NCI-H526 treated with DMSO at 0.1 percent for 48 hours (cell line): ENCODE measurements at regions not wholly inside any gene's neighbourhood (a gene's known extent, or its start where the extent isn't known, plus 50 kb on each side); places are given as distances from the start of the nearest gene placed in this dataset.

ENCODE experiments used
- DNase-seq: peaks from one replicate; lab custom pipeline; 2025; lab: John Stamatoyannopoulos, UW

DNA sequence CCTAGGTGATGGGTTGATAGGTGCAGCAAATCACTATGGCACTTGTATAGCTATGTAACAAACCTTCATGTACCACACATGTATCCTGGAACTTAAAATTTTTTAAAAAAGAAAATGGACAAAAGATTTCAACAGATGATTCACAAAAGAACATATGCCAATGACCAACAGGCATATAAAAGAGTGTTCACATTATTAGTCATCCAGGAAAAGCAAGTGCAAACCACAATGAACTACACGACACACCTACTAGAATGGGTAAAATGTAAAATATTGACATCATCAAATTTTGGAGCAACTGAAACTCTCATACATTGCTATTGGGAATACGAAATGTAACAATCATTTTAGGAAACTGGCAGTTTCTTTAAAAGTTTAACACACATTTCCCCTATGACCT, 109.9 kb downstream of the YIPF5 start:
- no peak for DNase-seq

DNA sequence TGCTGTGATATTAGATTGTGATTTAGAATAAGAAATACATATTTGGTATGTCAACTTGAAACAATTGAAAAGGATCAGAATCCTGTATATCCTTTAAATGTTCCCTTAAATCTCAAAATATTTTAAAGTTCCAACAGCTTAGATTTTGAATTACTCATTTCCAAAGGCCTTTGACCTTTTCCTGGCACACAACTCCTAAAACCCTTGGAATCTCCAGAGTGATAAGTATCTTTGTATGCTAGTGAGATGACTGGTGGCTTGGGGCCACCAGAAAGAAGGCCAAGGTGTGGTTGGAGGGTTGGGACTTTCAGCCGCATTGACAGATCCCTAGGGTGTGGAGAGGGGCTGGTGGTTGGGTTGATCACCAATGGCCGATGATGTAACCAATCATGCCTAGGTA, 104.7 kb downstream of the YIPF5 start:
- no peak for DNase-seq

- DNase-seq, result no peak
Observed at GRCh38 chr5:144072518-144072927, 97.9 kb downstream of the YIPF5 start.

DNA sequence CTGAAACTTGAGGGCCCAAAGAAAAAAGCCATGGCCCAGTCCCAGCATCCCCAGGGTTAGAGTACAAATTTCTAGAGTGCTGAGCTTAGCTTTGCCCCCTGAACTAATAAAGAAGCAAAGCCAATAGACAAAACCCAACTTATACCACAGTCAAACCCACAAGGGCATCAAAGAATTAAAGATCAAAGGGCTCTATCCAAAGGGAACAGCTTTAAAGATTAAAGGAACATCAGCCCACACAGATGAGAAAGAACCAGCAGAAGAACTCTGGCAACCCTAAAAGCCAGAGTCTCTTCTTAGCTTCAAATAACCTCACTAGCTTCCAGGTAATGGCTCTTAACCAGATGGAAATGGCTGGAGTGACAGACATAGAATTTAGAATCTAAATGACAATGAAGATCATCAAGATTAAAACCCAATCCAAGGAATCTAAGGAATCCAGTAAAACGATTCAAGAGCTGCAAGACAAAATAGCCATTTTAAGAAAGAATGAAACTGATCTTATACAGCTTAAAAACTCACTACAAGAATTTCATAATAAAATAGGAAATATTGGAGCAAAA, 93.9 kb downstream of the YIPF5 start:
- DNase-seq, result no peak

DNA sequence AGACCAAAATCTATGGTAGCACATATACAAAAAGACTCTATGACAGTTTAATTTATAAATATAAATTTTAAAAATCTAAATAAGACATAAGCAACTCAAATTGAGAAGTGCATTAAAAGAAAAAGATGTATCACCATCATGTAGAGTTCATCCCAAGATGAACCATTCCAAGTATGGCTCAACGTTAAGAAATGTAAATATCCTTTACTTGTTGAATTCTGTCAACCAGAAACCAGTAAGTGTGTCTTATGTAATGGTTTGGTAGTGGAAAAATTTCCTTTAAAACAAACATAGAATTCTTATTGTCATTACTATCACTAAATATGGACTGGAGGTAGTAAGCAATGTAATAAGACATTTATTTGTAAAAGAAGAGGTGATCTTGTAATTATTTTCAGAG, 87.3 kb downstream of the YIPF5 start:
- DNase-seq, result no peak

DNA sequence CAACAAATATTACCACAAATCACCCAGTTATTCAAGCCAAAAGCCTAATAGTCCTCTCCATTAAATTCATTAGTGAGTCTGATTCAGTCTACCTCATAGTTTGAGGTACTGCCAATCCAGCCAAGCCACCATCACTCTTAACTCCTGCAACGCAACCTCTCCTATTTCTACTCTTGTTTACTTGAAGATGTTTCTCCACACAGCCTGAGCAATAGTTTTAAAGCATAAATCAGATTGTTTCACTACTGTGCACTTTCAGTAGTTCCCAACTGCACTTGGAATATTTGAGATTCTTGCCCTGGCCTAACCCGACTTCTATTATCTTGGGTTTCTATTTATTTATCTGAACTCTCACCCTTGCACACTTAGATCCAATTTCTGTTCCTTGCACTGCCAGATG, 85.5 kb downstream of the YIPF5 start:
- no peak for DNase-seq

DNA sequence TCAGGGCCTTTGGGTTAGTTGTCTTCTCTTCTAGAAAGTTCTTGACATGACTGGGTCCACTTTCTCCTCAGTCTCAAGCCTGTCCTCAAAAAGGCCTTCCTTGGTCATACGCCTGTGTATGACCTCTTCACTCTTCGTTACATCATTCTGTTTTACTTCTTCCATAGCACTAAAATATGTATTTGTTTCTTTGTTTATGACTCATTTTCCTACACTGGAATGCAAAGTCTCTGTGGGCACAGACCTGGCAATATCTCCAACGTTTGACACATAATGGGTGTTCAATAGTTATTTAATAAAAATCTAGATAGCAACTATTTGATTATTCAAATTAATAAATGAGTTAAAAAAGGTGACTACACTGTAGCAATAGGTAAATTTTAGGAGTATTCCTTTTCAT, 85.1 kb downstream of the YIPF5 start:
- DNase-seq, result no peak

DNA sequence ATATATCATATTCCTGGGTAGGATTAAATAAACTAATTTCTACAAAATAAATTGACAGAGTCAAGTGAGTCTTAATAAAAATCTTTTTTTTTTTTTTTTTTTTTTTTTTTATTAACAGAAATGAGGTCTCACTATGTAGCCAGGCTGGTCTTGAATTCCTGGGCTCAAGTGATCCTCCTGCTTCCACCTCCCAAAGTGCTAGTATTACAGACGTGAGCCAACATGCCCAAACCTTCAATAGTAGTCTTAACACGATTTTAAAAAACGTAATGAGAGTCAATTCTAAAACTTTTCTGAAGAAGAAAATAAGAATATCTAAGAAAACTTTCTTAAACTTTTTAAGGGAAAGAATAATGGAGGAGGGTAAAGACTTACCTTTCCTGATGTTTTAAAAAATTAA, 84.2 kb downstream of the YIPF5 start:
- no peak for DNase-seq

- no peak for DNase-seq
Observed at GRCh38 chr5:144087576-144087975, 82.9 kb downstream of the YIPF5 start.

DNA sequence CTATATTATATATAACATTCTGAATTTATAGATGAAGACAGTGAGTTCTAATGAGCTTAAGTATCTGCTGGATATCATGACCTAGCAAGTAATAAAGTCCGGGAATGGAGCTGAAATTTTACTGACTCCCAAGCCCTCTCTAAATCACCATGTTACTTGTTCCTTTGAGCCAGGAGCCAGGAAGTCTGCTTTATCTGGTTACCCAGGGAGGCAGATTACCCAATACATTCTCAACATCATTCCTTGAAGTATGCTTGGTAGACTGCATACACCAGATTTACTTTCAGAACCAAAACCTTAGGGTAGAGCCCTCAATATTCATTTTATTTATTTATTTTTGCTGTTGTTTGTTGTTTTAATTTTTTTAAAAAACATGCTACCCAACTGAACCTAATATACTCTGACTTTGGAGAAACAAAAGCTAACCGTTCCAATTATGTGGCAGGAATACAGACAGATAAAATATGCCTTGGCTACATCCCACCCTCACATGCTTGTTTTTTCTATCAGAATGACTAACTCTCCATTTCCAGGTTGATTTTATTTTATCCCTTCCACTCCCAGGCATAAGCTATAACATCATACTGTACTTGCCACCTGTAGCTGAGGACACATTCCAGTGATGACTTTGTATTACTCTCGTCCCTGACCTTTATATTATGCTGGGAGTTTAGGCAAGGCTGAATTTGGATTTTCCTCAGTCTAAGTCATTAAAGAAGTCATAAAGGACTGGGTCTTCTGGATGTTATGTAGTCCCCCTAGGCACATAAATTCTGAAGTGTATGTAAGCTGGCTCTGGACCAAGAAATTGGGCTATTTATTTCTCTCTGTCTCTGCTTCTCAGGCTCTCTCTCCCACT, 82.0 kb downstream of the YIPF5 start:
- no peak for DNase-seq

DNA sequence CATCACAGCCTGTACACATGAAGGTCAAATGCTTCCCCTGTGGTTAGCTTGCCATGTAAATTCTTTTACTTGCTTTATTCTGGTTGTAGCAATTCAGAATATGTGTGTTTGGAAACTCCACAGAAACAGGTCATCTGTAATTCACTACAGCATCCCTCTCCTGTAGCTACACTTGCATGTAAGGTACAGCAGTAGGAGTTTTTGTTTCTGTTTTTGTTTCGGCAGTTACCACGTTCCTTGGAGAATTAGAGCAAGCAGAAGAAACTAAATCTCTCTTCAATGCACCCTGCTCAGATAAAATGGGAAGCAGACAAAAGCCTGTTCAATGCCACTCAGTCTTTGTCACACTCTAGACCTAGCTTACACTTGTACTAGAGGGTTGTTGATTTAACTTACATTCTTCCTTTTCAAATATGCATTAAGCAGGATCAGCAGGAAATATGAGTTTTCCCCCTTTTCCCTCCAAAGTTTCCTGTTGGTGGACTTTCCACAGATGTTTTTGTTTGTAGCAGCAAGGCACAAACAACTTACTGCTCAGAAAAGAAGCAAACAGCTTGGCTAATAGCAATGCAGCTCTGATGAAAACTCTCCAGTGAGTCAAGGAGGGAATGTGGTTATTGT, 80.9 kb downstream of the YIPF5 start:
- DNase-seq, result no peak

- no peak for DNase-seq
Observed at GRCh38 chr5:144092508-144092907, 78.0 kb downstream of the YIPF5 start.

- no peak for DNase-seq
Observed at GRCh38 chr5:144093400-144093799, 77.1 kb downstream of the YIPF5 start.

- DNase-seq, result no peak
Observed at GRCh38 chr5:144093868-144094267, 76.6 kb downstream of the YIPF5 start.

DNA sequence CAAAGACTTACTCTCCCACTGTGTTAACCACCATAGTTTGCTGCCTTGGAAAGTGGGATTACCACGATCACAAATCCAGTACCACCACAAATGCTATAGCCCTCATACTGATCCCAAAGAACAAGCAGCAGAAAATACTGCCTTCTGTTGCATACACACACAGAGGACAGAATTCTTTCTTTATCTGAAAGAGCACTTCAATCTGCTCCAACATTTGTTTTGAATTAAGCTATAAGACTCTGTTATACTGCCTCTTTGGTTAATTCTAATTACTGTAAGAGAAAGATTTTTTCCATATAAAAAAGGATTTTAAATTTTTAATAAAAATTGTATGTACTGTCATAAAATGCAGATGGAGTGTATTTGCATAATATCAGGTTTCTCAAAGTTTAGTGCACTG, 69.8 kb downstream of the YIPF5 start:
- DNase-seq, result no peak

DNA sequence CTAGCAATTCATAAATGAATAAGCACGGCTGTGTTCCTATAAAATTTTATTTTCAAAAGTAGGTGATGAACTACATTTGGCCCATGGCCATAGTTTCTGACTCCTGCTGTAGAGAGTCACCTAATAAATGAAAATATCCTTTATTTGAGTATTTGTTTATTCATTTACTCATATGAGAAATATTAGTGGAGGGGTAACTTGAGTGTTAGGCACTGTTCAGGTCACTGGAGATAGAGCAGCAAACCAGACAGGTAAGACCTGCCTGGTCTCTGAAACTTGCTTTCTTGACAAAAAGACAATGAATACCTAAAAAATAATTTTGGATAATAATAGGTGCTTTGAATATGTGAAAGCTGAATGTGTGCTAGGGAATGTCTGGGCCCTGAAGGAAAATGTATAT, 68.8 kb downstream of the YIPF5 start:
- DNase-seq, result no peak

DNA sequence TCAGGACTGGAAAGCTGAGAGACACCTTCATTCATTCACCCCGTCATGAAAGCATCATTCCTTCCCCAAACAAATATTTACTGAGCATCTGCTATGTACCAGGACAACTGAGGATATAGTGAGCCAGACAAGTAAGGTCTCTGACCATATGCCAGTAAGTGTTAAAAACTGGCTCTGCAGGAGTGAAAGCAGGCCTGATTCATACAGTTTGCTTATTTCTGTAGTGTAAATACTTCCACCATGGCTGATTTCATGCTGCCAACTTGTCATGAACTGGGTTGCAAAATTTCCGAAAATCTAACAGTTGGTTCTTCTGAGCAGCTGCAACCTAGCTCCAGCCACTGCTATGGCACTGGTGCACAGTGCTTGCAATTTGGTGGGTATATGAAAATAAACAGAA, 68.1 kb downstream of the YIPF5 start:
- no peak for DNase-seq

DNA sequence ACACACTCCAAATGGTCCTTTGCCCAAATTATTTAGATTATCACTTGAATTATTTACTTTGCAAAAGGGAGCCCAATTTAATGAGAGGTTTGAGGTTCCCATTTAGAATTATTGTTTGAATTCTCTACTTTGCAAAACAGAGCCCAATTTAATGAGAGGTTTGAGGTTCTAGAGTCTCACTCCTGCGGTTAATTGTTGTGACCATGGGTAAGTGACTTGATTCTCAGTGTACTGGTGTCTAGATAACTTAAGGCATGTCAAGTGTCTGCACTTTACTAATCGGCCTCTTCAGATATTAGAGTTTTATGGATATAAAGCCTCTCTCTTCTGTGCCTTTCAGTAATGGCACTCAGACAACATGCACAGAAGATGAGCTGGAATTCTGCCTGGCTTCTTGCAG, 67.5 kb downstream of the YIPF5 start:
- no peak for DNase-seq

DNA sequence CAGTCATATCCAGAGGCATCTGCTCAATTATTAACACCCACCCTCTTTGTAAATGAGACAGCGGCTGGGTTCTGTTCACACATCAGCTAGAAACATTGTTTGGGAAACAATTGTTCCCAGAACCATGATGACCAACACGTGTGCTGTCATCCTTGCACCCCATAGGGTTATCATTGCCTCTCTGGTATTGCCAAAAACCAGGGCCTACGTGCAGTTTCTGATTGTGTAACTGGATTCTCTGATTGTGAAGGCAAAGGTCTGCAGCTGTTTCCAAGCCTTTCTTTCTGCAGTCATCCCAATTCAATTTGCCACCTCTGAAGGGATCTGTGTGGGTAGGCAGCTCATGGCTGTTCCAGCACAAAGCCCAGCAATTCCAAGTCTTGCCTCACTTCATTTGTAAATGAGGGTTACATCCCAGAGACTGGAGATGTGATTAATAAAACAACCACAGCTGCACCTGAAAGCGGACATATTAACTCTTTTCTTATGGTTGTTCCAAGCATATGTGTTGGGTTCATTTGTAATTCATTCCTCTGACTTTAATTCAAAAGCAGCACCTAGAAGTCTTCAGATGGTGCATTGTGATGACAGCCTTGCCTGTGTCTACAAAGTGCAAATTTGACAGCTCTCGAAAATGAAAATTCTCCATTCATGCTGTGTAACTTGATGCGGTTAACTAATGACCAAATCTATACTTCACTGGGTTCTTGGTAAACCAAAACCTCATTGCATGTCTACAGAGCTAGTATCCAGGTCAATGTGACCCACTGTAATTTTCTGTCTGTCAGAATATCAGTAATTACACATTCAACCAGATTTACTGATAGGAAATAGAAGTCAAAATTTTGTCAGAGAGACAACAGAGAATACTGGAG, 66.6 kb downstream of the YIPF5 start:
- DNase-seq, result no peak

DNA sequence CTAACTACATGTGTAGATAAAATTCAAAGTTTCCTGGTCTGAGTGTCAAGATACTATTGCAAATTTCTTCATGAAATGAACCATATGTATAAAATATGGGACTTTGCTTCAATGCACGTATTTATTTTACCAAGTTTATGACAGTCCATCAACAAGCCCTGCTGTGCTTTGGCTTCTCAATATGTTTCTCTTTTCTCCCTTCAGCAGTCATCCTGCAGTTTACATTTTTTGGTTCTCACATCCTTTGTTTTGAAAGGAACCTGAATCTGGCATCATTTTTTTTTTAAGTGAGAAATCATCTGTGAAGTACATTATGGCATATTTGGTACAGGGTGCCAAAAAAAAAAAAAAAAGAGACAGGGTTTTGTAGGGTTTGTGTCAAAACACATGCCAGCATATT, 65.1 kb downstream of the YIPF5 start:
- DNase-seq, result no peak

GRCh38 chr5:144108131-144108530, 62.3 kb downstream of the YIPF5 start:
- DNase-seq, result no peak
